ENCODE measurements at regions not wholly inside any gene's neighbourhood (a gene's known extent, or its start where the extent isn't known, plus 50 kb on each side); places are given as distances from the start of the nearest gene placed in this dataset.

- intact Hi-C loops (cut with DNase I): no loop called here
Observed at GRCh38 chr3:18071833-18072232, 329.4 kb upstream of the TBC1D5 start.

GRCh38 chr3:18070944-18071343 lies 328.5 kb upstream of the TBC1D5 start:
- intact Hi-C loops (cut with DNase I): no loop called here
- Histone ChIP-seq H3K36me3 (no peaks in the 10 kb centered on the region), H3K9me3 (no peaks in the 10 kb centered on the region), H3K27ac (no peak overlapping the region), H3K4me1 (no peaks in the 10 kb centered on the region), H3K4me3 (replicated peaks in 1 of 3) (no peak overlapping the region), H3K27me3 (no peaks in the 10 kb centered on the region)
- 80 to 83% methylated on average over 1 of the region's 1 CpG for WGBS, 2 donors
- no peak for DNase-seq
- TF ChIP-seq CTCF (IDR thresholded peaks at IDR 0.05) (no peak), POLR2A (IDR thresholded peaks at IDR 0.05) (no peak)

More at GRCh38 chr3:18071833-18072232, 329.4 kb upstream of the TBC1D5 start:
- H3K27ac ChIP-seq: no peak overlapping the region
- H3K27me3 ChIP-seq: no peaks in the 10 kb centered on the region
- H3K9me3 ChIP-seq: no peaks in the 10 kb centered on the region
- DNase-seq: no peak
- H3K4me3 ChIP-seq (replicated peaks in 1 of 3): no peak overlapping the region
- H3K4me1 ChIP-seq: no peaks in the 10 kb centered on the region
- no peak for TF ChIP-seq CTCF (IDR thresholded peaks at IDR 0.05)
- no peak for TF ChIP-seq POLR2A (IDR thresholded peaks at IDR 0.05)
- H3K36me3 ChIP-seq: no peaks in the 10 kb centered on the region

GRCh38 chr3:18070231-18070630 lies 327.8 kb upstream of the TBC1D5 start:
- no peaks in the 10 kb centered on the region for H3K4me1 ChIP-seq
- no peak for DNase-seq
- no peaks in the 10 kb centered on the region for H3K36me3 ChIP-seq
- H3K27me3 ChIP-seq: no peaks in the 10 kb centered on the region
- no peak for TF ChIP-seq CTCF (IDR thresholded peaks at IDR 0.05)
- TF ChIP-seq POLR2A (IDR thresholded peaks at IDR 0.05): no peak
- no peaks in the 10 kb centered on the region for H3K9me3 ChIP-seq
- intact Hi-C loops (cut with DNase I): no loop called here
- H3K4me3 ChIP-seq (replicated peaks in 1 of 3): no peak overlapping the region
- no peak overlapping the region for H3K27ac ChIP-seq
- WGBS, 2 donors: 77 to 80% methylated on average over 2 of the region's 2 CpGs

GRCh38 chr3:18069568-18069967 lies 327.1 kb upstream of the TBC1D5 start:
- intact Hi-C loops (cut with DNase I): no loop called here
- Histone ChIP-seq H3K27me3 (no peaks in the 10 kb centered on the region), H3K4me3 (replicated peaks in 1 of 3) (no peak overlapping the region), H3K9me3 (no peaks in the 10 kb centered on the region), H3K4me1 (no peaks in the 10 kb centered on the region), H3K36me3 (no peaks in the 10 kb centered on the region), H3K27ac (no peak overlapping the region)
- no peak for TF ChIP-seq CTCF (IDR thresholded peaks at IDR 0.05)
- no peak for TF ChIP-seq POLR2A (IDR thresholded peaks at IDR 0.05)
- no peak for DNase-seq
- 96 to 100% methylated on average over 1 of the region's 1 CpG for WGBS, 2 donors

GRCh38 chr3:18066899-18067582 lies 324.6 kb upstream of the TBC1D5 start:
- WGBS, 2 donors: 77 to 82% methylated on average over 3 of the region's 3 CpGs
- Histone ChIP-seq H3K4me1 (no peaks in the 10 kb centered on the region), H3K27ac (no peak overlapping the region), H3K27me3 (no peaks in the 10 kb centered on the region), H3K36me3 (no peaks in the 10 kb centered on the region), H3K9me3 (no peaks in the 10 kb centered on the region), H3K4me3 (replicated peaks in 1 of 3) (no peak overlapping the region)
- intact Hi-C loops (cut with DNase I): no loop called here
- TF ChIP-seq POLR2A (IDR thresholded peaks at IDR 0.05) (no peak), CTCF (IDR thresholded peaks at IDR 0.05) (no peak)
- no peak for DNase-seq
